ENCODE measurements at regions not wholly inside any gene's neighbourhood (a gene's known extent, or its start where the extent isn't known, plus 50 kb on each side); places are given as distances from the start of the nearest gene placed in this dataset.

DNA sequence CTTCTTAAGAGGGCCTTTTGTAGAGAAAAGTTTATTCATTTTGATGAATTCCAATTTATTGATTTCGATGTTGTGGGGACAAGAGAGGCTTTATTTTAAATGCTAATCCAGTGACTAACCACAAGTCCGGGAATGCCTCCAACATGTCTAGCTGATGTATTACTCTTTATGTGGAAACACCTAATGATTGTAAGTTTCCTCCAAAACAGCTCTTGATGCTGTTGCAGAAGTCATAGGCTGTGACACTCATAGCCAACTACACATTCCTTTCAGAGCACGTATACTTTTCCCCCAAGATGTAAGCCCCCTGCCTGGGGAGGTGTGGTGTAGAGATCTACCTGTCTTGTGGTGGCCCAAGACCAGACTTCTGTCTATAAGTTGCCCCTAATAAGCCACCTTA is 61.3 kb upstream of the RNF24 start:
- TF ChIP-seq POLR2AphosphoS5 (IDR thresholded peaks at IDR 0.05; ENCODE audit: borderline replicate concordance, low read depth, low read length), result no peak
- TF ChIP-seq EZH2 (IDR thresholded peaks at IDR 0.05), result no peak
- TF ChIP-seq FOXP2 (optimal IDR thresholded peaks at IDR 0.05; ENCODE audit: control extremely low read depth, extremely low read length, insufficient read depth), result no peak

Measured in SK-N-MC (cell line).